ENCODE measurements at regions not wholly inside any gene's neighbourhood (a gene's known extent, or its start where the extent isn't known, plus 50 kb on each side); places are given as distances from the start of the nearest gene placed in this dataset.

DNA sequence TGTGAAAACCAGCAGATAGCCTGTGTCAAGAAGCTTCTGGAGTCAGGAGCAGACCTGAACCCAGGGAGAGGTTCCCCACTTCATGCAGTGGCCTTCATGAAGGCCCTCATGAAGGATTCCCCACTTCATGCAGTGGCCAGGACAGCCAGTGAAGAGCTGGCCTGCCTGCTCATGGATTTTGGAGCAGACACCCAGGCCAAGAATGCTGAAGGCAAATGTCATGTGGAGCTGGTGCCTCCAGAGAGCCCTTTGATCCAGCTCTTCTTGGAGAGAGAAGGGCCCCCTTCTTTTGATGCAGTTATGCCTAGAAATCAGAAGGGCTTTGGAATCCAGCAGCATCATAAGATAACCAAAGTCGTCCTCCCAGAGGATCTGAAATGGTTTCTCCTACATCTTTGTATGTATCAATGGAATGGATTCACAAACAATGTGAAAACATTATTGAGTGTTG, 103.9 kb upstream of the CHD2 start (continued):
- TF ChIP-seq KDM5A (IDR thresholded peaks at IDR 0.05; ENCODE audit: low read length): no peak
- TF ChIP-seq, protein P1, sequence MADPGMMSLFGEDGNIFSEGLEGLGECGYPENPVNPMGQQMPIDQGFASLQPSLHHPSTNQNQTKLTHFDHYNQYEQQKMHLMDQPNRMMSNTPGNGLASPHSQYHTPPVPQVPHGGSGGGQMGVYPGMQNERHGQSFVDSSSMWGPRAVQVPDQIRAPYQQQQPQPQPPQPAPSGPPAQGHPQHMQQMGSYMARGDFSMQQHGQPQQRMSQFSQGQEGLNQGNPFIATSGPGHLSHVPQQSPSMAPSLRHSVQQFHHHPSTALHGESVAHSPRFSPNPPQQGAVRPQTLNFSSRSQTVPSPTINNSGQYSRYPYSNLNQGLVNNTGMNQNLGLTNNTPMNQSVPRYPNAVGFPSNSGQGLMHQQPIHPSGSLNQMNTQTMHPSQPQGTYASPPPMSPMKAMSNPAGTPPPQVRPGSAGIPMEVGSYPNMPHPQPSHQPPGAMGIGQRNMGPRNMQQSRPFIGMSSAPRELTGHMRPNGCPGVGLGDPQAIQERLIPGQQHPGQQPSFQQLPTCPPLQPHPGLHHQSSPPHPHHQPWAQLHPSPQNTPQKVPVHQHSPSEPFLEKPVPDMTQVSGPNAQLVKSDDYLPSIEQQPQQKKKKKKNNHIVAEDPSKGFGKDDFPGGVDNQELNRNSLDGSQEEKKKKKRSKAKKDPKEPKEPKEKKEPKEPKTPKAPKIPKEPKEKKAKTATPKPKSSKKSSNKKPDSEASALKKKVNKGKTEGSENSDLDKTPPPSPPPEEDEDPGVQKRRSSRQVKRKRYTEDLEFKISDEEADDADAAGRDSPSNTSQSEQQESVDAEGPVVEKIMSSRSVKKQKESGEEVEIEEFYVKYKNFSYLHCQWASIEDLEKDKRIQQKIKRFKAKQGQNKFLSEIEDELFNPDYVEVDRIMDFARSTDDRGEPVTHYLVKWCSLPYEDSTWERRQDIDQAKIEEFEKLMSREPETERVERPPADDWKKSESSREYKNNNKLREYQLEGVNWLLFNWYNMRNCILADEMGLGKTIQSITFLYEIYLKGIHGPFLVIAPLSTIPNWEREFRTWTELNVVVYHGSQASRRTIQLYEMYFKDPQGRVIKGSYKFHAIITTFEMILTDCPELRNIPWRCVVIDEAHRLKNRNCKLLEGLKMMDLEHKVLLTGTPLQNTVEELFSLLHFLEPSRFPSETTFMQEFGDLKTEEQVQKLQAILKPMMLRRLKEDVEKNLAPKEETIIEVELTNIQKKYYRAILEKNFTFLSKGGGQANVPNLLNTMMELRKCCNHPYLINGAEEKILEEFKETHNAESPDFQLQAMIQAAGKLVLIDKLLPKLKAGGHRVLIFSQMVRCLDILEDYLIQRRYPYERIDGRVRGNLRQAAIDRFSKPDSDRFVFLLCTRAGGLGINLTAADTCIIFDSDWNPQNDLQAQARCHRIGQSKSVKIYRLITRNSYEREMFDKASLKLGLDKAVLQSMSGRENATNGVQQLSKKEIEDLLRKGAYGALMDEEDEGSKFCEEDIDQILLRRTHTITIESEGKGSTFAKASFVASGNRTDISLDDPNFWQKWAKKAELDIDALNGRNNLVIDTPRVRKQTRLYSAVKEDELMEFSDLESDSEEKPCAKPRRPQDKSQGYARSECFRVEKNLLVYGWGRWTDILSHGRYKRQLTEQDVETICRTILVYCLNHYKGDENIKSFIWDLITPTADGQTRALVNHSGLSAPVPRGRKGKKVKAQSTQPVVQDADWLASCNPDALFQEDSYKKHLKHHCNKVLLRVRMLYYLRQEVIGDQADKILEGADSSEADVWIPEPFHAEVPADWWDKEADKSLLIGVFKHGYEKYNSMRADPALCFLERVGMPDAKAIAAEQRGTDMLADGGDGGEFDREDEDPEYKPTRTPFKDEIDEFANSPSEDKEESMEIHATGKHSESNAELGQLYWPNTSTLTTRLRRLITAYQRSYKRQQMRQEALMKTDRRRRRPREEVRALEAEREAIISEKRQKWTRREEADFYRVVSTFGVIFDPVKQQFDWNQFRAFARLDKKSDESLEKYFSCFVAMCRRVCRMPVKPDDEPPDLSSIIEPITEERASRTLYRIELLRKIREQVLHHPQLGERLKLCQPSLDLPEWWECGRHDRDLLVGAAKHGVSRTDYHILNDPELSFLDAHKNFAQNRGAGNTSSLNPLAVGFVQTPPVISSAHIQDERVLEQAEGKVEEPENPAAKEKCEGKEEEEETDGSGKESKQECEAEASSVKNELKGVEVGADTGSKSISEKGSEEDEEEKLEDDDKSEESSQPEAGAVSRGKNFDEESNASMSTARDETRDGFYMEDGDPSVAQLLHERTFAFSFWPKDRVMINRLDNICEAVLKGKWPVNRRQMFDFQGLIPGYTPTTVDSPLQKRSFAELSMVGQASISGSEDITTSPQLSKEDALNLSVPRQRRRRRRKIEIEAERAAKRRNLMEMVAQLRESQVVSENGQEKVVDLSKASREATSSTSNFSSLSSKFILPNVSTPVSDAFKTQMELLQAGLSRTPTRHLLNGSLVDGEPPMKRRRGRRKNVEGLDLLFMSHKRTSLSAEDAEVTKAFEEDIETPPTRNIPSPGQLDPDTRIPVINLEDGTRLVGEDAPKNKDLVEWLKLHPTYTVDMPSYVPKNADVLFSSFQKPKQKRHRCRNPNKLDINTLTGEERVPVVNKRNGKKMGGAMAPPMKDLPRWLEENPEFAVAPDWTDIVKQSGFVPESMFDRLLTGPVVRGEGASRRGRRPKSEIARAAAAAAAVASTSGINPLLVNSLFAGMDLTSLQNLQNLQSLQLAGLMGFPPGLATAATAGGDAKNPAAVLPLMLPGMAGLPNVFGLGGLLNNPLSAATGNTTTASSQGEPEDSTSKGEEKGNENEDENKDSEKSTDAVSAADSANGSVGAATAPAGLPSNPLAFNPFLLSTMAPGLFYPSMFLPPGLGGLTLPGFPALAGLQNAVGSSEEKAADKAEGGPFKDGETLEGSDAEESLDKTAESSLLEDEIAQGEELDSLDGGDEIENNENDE (IDR thresholded peaks at IDR 0.05; ENCODE audit: insufficient replicate concordance, low read length): no peak
- no peak for TF ChIP-seq ASH2L (IDR thresholded peaks at IDR 0.05; ENCODE audit: low read length)
- no peak for TF ChIP-seq CBX8 (IDR thresholded peaks at IDR 0.05; ENCODE audit: borderline replicate concordance, low read depth, low read length)
- TF ChIP-seq TAF7 (optimal IDR thresholded peaks at IDR 0.05; ENCODE audit: borderline replicate concordance, low read depth, low read length): no peak
- no peak for TF ChIP-seq NANOG (IDR thresholded peaks at IDR 0.05; ENCODE audit: insufficient read depth, low read depth, low read length, poor library complexity, severe bottlenecking)
- no peak for TF ChIP-seq CHD1 (IDR thresholded peaks at IDR 0.05; ENCODE audit: low read depth, low read length)
